Neural crest cell (in vitro differentiated cells): ENCODE measurements at regions not wholly inside any gene's neighbourhood (a gene's known extent, or its start where the extent isn't known, plus 50 kb on each side); places are given as distances from the start of the nearest gene placed in this dataset.

Experiments
- DNase-seq: peaks from one replicate; pipeline ENCODE4 v3.0.0; 2021; ENCODE audit warnings: low read depth, mixed read lengths, low spot score
- H3K27ac Mint-ChIP-seq: one replicate; pipeline ENCODE4 v1.8.0; 2021; ENCODE audit warnings: mild to moderate bottlenecking, mixed read lengths; ENCODE audit not compliant: unreplicated experiment
- H3K27me3 Mint-ChIP-seq: 2 replicates; pipeline ENCODE4 v1.8.0; 2021; ENCODE audit warnings: low read depth, mild to moderate bottlenecking, mixed read lengths
- H3K36me3 Mint-ChIP-seq: 2 replicates; pipeline ENCODE4 v1.8.0; 2021; ENCODE audit warnings: low read depth, mild to moderate bottlenecking, mixed read lengths
- H3K4me1 Mint-ChIP-seq: 2 replicates; pipeline ENCODE4 v1.8.0; 2021; ENCODE audit warnings: mixed read lengths
- H3K4me3 Mint-ChIP-seq: one replicate; pipeline ENCODE4 v1.8.0; 2021; ENCODE audit warnings: mild to moderate bottlenecking, mixed read lengths
- H3K9me3 Mint-ChIP-seq: 2 replicates; pipeline ENCODE4 v1.8.0; 2021; ENCODE audit warnings: mixed read lengths
- CTCF ChIP-seq: fragments of 200-600 bp; sonication (generic); conservative IDR thresholded peaks from 2 replicates; pipeline ENCODE4 v1.5.0; 2021; ENCODE audit warnings: antibody characterized with exemption, mild to moderate bottlenecking

- H3K4me3 Mint-ChIP-seq, result no peak overlapping the region
- H3K27me3 Mint-ChIP-seq, result no peaks in the 10 kb centered on the region
- TF ChIP-seq CTCF, result no peak
- no peak for DNase-seq
- H3K9me3 Mint-ChIP-seq, result peaks cover 10% of the 10 kb centered on the region
- H3K4me1 Mint-ChIP-seq, result peaks cover 7% of the 10 kb centered on the region
- H3K27ac Mint-ChIP-seq, result no peak overlapping the region
- H3K36me3 Mint-ChIP-seq, result no peaks in the 10 kb centered on the region
Measured at GRCh38 chr6:153956808-153957207, 82.2 kb upstream of the OPRM1 start.

GRCh38 chr6:153949616-153950015, 89.4 kb upstream of the OPRM1 start:
- DNase-seq, result no peak
- TF ChIP-seq CTCF, result no peak
- H3K27ac Mint-ChIP-seq, result no peak overlapping the region
- H3K9me3 Mint-ChIP-seq, result peaks cover 2% of the 10 kb centered on the region
- H3K36me3 Mint-ChIP-seq, result no peaks in the 10 kb centered on the region
- no peaks in the 10 kb centered on the region for H3K27me3 Mint-ChIP-seq
- no peak overlapping the region for H3K4me3 Mint-ChIP-seq
- no peaks in the 10 kb centered on the region for H3K4me1 Mint-ChIP-seq

- Mint-ChIP-seq H3K4me1 (no peaks in the 10 kb centered on the region), H3K36me3 (no peaks in the 10 kb centered on the region), H3K4me3 (no peak overlapping the region), H3K27ac (no peak overlapping the region), H3K9me3 (peaks cover 2% of the 10 kb centered on the region), H3K27me3 (no peaks in the 10 kb centered on the region)
- peak; percentile 93 for TF ChIP-seq CTCF
- DNase-seq, result peak; percentile 46
Measured at GRCh38 chr6:153947808-153948447, 91.1 kb upstream of the OPRM1 start.

GRCh38 chr6:153944201-153944600, 94.8 kb upstream of the OPRM1 start:
- H3K9me3 Mint-ChIP-seq, result peaks cover 4% of the 10 kb centered on the region
- no peaks in the 10 kb centered on the region for H3K4me1 Mint-ChIP-seq
- no peak for TF ChIP-seq CTCF
- H3K36me3 Mint-ChIP-seq, result no peaks in the 10 kb centered on the region
- DNase-seq, result no peak
- H3K27ac Mint-ChIP-seq, result no peak overlapping the region
- H3K4me3 Mint-ChIP-seq, result no peak overlapping the region
- H3K27me3 Mint-ChIP-seq, result no peaks in the 10 kb centered on the region

- Mint-ChIP-seq H3K4me1 (no peaks in the 10 kb centered on the region), H3K9me3 (peaks cover 4% of the 10 kb centered on the region), H3K27me3 (no peaks in the 10 kb centered on the region), H3K27ac (no peak overlapping the region), H3K36me3 (no peaks in the 10 kb centered on the region), H3K4me3 (no peak overlapping the region)
- DNase-seq, result no peak
- TF ChIP-seq CTCF, result no peak
Measured at GRCh38 chr6:153942361-153942760, 96.7 kb upstream of the OPRM1 start.
